Cerebellar nuclear complex (tissue), 1 donor: ENCODE measurements at regions not wholly inside any gene's neighbourhood (a gene's known extent, or its start where the extent isn't known, plus 50 kb on each side); places are given as distances from the start of the nearest gene placed in this dataset.
"Not testable (repeated sequence)": the region's sequence is repeated elsewhere in the genome, so short reads cannot be mapped to it uniquely, and the experiment has no call there.

ENCODE experiments used
- DNase-seq, 2 experiments: peaks; one replicate each; lab custom pipeline; 2025; lab: John Stamatoyannopoulos, UW

- no peak for DNase-seq
Observed at GRCh38 chr2:120531863-120532600, 186.1 kb downstream of the INHBB start.

DNA sequence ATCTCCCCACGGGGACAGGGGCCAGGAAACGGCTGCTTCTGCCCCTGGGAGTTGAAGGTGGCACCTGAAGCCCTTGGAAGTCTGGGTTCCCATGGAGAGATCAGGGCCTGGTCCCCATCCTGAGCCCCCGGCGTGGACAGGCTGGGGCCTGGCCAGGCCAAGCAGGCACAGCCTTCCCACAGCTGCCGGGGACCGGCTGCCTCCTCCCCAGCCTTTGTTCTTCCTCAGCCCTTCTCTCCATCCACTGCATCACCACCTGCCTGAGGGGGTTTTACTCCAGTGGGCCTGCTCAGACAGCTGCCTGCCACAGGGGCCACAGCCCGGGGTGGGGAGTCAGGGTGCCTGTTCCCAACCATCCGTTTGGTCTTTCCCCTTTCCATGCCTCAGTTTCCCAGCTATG, 187.7 kb downstream of the INHBB start:
- DNase-seq: no peak

GRCh38 chr2:120534457-120534856, 188.5 kb downstream of the INHBB start:
- DNase-seq: no peak

- DNase-seq: no peak
Observed at GRCh38 chr2:120535081-120535480, 189.1 kb downstream of the INHBB start.

DNA sequence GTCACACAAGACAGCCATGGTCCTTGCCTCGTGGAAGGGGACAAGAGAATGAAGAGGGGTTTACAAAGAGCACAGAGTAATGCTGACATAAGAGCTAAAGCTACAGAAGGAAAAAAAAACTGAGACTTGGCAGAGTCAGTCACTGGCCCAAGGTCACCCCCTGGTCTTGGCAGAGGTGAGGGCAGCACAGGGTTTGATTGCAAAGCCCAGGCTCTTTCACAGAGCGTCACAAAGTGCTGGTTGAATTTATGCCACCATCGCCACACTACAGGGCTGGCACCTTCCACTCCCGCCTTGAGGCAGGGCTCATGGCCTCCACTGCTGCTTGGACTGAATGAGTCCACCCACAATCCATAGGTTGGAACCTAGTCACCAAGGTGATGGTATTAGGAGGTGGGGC, 190.2 kb downstream of the INHBB start:
- DNase-seq: no peak

DNA sequence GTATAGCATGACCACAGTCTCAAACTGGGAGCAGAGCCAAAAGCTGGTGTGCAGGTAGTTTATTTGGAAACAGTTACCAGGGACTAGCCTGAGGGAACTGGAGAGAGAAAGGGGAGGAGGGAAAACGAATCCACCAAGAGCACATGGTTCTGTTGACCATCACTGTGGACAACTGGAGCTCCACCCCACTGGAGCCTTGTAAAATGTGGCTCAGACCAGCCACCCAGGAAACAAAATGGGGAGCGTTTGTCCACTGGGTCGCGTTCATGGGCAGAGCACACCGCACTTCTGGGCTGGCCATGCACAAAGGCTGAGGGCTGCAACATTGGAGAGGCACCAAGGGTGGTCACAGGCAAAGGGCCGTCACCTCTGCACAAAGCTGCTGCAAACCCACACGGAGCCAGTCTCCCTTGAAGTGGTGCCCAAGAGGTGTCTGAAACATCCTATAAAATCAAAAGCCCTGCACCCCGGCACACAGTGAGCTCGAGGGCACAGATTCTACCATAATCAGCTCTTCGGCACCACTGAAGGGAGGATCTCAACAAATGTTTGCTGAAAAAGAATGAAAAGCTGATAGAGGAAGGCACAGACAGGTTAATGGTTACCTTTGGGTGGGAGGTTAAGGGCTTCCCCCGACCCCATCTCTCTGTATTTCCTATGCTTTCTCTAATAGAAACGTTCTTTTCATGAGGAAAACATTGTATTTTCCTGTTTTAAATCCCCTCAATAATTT, 192.9 kb downstream of the INHBB start:
- no peak for DNase-seq

GRCh38 chr2:120539424-120539936, 193.5 kb downstream of the INHBB start:
- DNase-seq: no peak

DNA sequence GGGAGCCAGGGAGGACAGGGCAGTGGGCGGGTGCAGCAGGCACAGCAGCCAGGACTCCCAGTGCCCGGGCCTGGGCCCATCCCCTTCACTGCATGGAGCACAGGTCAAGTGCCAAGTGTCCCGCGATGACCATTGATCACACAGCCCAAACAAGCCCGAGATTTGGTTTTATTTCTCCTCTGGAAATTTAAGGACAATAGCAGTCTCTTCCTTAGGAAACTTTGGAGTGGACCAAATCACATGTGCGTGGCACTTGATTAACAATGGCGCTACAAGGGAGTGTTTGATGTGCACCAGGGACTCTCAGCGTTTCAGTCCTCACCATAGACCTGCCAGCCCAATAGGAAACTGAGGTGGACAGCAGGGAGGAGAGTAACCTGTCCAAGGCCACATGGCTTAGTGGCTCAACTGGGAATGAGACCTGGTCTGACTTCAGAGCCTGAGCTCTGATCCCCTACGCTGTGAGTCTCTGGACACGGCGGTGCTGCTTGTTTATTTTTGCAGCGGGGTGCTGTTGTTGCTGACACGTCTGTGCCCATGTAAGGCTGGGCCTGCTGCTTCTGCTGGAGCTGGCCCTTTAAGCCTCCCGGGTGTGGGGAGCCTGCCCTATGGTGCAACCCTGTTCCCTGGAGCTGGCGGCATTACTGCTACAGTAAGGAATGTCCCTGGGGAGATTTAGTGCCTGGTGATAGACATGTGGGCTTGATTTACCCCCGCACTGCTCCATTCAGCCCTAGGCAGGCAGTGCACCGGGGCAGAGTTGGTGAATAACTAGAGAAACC, 194.2 kb downstream of the INHBB start:
- no peak for DNase-seq

GRCh38 chr2:120540719-120541552, 194.7 kb upstream of the GLI2 start:
- no peak for DNase-seq

GRCh38 chr2:120541553-120541932, 194.1 kb upstream of the GLI2 start:
- no peak for DNase-seq

GRCh38 chr2:120541972-120542670, 193.5 kb upstream of the GLI2 start:
- no peak for DNase-seq

- no peak for DNase-seq
Observed at GRCh38 chr2:120542911-120543527, 192.6 kb upstream of the GLI2 start.

GRCh38 chr2:120543899-120544298, 191.8 kb upstream of the GLI2 start:
- no peak for DNase-seq

DNA sequence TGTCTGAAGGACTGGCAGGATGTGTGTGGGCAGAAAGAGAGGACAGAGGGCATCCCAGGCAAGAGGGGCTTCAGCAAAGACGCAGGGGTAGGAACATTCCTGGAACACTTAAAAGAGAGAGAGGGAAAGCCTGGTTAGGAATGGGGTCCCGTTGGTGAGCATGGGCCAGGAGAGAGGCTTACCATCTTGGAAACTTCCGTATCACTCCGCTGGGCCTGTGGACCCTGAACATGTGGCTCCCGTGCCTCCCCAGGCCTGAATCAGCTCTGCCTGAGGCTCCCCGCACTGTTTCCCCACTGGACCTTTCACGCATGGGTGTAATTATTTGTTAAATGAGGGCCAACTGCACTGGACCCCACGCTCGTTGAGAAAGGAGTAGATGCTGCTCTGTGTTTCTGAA, 191.1 kb upstream of the GLI2 start:
- no peak for DNase-seq

DNA sequence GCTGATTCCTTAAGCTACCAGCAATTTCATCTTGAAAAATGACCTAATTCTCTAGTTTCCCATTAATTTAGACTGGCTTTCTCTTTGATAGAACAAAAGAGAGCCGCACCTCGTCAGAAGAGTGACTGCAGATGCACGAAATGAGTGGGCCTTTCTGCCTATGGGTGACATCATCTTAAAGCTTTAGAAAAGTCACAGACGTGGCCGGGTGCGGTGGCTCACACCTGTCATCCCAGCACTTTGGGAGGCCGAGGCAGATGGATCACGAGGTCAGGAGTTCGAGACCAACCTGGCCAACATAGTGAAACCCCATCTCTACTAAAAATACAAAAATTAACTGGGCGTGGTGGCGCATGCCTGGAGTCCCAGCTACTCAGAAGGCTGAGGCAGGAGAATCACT, 190.7 kb upstream of the GLI2 start:
- DNase-seq: not testable (repeated sequence)

- no peak for DNase-seq
Observed at GRCh38 chr2:120545521-120546047, 190.1 kb upstream of the GLI2 start.

GRCh38 chr2:120546048-120546864, 189.4 kb upstream of the GLI2 start:
- DNase-seq: no peak

- DNase-seq: no peak
Observed at GRCh38 chr2:120546865-120547390, 188.7 kb upstream of the GLI2 start.

GRCh38 chr2:120547662-120548061, 188.0 kb upstream of the GLI2 start:
- no peak for DNase-seq
